ENCODE measurements at regions not wholly inside any gene's neighbourhood (a gene's known extent, or its start where the extent isn't known, plus 50 kb on each side); places are given as distances from the start of the nearest gene placed in this dataset.
A peak's percentile ranks its signal among the peaks of the same experiment; 100 is the strongest.
"Not testable (repeated sequence)": the region's sequence is repeated elsewhere in the genome, so short reads cannot be mapped to it uniquely, and the experiment has no call there.

DNA sequence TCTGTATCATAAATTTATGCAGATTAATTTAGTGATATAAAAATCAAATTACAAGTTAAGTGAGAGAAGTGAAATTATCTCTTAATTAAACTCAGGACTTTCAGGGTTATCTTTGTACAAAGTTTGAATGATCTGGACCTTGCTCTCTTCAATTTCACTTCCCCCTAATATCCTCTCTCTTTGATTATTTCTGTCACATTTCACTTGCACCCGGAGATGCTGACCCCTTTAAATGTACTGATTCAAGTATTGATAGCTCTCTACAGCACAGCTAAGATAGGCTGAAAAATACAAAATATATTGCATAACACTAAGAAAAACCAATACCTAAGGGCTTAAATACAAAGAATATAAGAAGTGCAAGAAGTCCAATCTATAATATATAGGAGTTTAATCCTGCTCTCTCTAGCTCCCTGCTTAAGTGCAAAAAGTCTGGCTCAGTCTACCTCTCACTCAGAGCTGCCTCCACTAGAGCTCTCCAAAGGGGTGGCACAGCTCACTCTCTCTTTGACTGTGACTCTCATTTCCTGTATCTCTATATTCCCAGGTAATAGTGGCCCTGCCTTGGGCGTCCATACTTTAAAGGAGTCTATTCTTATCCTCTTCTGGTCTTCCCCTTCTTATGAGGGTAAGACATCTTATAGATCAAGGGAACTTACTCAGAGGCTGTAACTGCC is 588.4 kb downstream of the RFPL4B start:
- DNase-seq = no peak

DNA sequence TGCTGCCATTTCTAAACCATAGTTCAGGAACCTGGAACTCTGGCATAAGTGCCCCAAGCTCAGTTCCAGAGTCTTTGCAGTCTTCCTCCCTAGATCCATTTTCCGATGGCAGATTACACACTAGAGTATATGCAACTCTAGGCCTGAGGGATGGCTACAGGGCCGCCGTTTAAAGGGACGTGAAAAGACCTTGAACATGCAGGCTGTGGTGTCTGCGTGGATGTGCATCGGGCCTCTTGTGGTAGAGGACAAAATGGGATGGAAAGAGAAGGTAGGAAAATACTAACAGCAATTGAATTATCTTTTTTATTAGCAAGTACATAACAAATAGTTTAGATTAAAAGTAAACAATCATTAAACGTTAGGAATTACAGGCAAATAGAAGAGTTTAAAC is 588.9 kb downstream of the RFPL4B start:
- no peak for DNase-seq

DNA sequence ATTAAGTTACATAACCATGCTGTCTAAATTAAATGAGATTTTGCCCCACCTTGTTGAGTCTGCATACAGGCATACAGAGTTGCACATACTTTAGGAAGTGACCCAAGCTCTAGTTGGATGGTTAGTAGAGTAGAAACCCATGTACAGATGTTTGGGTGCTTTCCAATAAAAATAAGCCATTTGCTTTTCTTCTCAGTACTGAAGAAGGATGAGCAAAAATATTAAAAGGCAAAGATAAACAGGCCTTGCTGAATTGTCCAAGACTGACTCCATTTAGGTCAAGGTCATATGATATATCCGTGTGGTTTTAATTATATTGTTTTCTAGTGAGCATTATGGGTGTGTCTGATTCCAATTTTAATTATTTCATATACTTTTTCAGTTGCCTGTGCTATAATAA is 589.4 kb downstream of the RFPL4B start:
- DNase-seq = no peak

DNA sequence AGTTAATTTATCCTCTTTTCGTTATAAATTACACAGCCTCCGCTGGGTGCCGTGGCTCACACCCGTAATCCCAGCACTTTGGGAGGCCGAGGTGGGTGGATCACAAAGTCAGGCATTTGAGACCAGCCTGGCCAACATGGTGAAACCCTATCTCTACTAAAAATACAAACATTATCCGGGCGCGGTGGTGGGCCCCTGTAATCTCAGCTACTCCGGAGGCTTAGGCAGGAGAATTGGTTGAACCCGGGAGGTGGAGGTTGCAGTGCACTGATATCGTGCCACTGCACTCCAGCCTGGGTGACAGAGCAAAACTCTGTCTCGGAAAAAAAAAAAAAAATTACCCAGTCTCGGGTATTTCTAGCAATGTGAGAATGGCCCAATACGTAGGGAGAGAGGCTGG is 590.6 kb downstream of the RFPL4B start:
- DNase-seq = not testable (repeated sequence)

DNA sequence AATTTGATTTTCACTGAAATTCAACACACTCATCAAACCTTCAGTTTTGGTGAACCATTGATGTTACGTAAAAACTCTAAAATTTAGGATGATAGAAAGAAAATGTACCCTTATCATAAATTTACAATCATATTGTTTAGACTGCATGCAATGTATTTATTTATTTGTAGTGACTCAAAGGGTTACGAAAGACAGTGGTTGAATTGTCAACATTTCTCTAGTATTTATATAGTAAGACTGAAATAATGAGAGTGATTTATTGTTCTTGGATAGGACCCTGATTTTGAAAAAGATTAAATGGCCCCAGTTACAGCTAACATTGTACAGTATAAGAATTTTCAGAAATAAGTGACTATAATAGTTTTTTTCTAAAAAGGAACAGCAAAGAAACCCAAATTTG is 591.5 kb downstream of the RFPL4B start:
- DNase-seq = no peak

DNA sequence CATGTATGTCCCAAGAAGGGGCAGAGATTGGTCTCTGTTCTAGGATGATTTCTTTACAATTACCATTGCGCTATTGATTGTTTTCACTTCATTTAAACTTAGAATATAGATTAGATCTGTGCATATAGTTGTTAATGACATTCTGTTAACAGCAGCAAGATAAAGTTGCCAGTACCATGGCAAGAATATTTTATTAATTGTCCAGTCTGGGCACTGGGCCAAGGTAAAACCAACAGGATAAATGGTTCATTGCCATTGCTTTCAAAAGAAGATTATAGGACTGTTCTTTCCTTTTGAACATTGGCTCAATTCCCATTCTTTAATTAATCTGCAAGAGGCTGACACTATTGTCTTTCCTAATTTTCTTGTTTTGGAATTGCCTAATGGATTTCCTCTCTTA is 592.4 kb downstream of the RFPL4B start:
- DNase-seq = no peak

DNA sequence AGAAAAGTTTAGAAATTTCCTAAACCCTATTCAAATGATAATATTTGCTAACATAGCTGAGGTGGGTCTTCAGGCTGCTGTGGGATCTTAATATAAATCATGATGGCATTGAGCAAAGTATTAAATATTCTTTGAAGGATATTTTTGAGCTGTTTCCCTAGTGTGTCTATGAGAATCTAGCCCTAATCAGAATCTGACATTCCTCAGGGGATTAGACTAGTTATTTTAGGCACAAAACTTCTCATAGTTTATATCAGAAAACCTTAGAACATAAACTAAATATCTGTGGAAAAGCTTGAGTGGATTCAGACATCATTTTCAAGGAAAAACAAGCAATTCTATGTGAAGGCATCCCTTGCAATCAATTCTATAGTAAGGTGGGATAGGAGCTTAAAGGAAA is 594.5 kb downstream of the RFPL4B start:
- DNase-seq = no peak

DNA sequence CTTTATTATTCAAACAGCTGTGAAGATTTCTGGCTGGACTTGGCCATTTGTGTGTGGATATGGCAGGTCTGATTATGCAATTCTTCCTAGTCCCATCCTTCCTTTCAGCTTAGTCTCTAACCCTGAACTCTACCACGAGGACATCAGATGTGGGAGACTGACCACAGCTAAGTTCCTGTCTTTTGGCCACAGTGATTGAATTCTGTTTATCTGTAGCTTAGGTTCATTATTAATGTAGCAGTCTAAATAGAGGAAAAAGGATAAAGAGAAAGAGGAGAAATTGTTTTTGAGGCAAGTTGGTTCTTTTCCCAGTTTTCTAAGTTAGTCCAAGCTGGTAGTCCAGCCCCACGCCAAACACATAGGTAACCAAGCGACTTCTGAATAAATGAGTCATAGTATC is 598.9 kb downstream of the RFPL4B start:
- no peak for DNase-seq

DNA sequence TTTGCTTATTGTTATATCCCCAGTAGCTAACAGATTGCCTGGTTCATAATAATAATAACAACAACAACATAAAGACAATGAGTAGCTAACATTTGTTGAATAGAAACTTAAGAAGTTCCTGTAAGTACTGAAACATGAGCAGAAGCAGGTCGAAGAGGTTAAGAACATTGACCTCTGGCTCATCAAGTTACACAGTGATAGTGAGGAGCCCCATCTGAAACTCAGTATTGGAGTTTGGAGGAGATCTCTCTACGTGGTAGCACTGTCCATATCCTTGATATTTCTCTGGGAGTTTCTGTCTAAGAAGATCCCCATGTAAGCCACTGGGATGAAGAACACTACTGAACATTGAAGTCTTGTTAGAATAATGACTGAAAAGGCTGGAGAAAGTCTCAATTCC is 600.4 kb downstream of the RFPL4B start:
- DNase-seq = no peak

DNA sequence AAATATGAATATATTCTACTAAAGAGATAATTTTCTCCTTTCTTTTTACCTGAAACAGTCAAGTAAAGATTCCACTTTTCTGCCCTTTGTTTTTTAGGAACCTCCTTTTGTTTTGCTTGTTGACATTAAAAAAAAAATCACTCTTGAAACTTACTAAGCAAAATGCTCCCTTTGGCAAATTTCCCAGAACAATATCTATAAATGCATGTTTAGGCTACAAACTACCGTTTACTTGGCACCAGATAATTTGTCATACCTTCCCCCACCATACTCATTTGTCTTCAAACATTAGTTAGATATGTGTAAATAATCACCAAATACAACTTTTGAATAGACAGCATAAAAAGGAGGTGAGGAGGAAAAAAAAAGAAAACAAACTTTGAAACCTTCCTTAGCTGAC is 604.7 kb downstream of the RFPL4B start:
- no peak for DNase-seq

DNA sequence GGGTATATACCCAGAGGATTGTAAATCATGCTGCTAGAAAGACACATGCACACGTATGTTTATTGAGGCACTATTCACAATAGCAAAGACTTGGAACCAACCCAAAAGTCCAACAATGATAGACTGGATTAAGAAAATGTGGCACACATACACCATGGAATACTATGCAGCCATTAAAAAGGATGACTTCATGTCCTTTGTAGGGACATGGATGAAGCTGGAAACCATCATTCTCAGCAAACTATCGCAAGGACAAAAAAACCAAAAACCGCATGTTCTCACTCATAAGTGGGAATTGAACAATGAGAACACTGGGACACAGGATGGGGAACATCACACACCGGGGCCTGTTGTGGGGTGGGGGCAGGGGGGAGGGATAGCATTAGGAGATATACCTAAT is 608.6 kb downstream of the RFPL4B start:
- not testable (repeated sequence) for DNase-seq

DNA sequence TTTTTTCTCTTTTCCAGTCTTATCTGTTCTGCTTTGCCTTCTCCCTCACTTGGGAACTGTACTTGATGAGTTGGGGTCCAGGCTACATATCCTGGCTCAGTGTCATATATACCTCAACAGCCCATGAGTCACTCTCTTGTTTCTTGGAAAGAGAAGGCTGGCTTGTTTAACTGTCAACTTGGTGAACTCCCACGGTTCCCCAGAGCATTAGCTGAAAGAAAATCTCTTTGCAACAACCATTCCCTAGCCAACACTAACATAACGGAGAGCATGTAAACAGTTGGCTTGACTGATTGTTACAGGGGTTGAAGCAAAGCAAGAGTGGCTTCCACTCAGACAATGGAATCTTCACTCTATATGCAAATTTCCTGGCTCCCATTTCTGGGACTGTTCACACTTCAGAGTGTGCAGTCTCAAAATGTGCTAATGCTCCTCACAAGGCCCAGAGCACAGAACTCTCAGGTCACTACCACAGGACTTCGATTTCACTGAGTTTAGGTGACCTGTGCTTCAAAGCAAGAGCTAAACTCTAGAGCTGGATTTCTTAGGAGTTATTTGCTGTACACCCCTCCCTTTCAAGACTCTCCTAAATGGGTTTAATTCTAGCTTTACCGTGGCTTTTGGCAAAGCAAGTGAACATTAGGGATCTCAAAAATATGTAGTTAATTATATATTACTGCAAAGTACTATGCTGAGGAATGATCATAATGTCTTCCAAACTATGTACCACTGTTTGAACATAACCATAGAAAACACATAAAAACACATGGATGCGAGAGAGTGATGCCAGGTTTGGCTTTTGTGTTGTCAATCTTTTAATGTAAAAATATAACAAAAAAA is 609.8 kb downstream of the RFPL4B start:
- peak; percentile 94 for DNase-seq

DNA sequence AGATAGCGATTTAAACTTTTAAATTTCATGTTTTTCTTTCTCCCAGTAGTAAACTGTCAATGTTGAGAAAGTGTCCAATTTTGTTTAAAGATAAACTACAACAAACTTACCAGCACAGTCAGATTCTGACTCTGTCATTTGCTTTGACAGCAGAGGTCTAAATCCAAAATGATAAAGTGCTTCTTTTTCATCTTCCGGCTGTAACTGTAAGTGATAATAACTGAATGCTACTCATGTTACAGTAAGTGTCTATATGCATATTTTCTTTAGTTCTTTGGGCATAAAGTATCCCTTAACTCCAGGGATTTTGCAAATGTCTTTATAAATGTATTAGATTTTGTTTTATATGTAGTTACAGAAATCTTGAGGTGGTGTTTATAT is 610.4 kb downstream of the RFPL4B start:
- no peak for DNase-seq

DNA sequence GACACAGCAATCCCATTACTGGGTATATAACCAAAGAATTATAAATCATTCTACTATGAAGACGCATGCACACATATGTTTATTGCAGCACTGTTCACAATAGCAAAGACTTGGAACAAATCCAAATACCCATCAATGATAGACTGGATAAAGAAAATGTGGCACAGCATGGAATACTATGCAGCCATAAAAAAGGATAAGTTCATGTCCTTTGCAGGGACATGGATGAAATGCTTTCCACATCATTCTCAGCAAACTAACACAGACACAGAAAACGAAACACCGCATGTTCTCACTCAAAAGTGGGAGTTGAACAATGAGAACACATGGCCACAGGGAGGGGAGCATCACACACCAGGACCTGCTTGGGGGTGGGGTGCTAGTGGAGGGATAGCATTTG is 613.0 kb downstream of the RFPL4B start:
- not testable (repeated sequence) for DNase-seq

DNA sequence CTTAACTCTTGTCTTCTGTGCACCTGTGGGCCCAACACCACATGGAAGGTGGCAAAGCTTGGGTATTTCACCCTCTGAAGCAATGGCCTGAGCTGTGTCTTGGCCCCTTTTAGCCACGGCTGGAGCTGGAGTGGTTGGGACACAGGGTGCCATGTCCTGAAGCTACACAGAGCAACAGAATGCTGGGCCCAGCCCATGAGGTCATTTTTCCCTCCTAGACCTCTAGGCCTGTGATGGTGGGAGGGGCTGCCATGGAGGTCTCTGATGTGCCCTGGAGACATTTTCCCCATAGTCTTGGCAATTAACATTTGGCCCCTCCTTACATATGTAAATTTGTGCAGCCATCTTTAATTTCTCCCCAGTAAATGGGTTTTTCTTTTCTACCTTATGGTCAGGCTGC is 620.8 kb downstream of the RFPL4B start:
- DNase-seq = no peak

DNA sequence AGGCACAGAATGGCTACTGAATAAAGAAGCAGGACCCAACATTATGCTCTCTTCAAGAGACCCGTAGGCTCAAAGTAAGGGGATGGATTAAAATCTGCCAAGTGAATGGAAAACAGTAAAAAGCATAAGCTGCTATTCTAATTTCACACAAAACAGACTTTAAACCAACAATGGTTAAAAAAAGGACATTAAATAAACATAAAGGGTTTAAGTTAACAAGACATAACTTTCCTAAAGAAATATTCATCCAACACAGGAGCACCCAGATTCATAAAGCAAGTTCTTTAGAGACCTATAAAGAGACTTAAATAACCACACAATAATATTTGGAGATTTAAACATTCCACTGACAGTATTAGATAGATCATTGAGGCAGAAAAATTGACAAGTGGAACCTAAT is 624.5 kb downstream of the RFPL4B start:
- DNase-seq = no peak

DNA sequence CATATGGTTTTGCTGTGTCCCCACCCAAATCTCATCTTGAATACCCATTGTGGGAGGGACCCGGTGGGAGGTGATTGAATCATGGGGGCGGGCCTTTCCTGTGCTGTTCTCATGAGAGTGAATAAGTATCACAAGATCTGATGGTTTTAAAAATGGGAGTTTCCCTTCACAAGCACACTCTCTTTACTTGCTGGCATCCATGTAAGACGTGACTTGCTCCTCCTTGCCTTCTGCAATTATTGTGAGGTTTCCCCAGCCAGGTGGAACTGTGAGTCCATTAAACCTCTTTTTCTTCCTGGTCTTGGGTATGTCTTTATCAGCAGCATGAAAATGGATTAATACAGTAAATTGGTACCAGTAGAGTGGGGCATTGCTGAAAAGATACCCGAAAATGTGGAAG is 627.8 kb downstream of the RFPL4B start:
- not testable (repeated sequence) for DNase-seq

DNA sequence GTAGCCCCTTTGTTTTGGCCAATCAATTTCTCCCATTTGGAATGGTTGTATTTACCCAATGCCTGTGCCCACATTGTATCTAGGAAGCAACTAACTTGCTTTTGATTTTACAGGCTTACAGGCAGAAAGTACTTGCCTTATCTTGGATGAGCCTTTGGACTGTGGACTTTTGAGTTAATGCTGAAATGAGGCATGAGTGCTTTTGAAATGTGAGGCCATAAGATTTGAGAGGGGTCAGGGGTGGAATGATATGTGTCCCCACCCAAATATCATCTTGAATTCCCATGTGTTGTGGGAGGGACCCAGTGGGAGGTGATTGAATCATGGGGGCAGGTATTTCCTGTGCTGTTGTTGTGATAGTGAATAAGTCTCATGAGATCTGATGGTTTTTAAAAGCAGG is 629.4 kb downstream of the RFPL4B start:
- DNase-seq = not testable (repeated sequence)

DNA sequence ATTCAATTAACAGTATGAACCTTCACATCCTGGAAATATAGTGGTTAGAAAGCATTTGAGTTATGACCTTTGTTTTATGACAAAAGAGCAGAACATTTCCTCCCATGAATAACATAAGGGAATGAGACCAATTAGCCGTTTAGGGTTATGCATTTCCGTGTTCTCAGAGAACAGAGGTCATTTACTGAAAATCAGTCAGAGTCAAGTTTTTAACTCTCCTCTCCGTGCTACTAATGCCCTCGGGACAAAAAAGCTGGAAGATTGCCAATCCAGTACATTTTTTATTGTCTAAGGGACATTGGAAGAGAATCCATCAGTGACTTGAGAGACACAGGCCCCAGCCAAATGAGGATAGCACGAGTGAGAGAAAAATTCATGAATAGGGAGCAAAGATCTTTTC is 632.7 kb downstream of the RFPL4B start:
- peak; percentile 54 for DNase-seq

DNA sequence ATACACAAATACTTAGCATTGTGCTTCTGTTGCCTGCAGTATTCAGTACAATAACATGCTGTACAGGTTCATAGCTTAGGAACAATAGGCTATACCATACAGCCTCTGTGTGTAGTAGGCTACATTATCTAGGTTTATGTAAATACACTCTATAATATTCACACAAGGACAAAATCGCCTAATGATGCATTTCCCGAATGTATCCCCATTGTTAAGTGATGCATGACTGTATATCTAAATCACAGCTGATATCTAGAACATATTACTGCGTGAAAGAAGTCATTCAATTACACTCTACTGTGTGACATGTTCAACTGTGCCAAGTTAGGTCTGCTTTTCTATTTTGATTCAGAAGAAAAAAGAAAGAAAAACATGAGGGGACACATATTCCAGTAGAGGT is 633.5 kb downstream of the RFPL4B start:
- no peak for DNase-seq

DNA sequence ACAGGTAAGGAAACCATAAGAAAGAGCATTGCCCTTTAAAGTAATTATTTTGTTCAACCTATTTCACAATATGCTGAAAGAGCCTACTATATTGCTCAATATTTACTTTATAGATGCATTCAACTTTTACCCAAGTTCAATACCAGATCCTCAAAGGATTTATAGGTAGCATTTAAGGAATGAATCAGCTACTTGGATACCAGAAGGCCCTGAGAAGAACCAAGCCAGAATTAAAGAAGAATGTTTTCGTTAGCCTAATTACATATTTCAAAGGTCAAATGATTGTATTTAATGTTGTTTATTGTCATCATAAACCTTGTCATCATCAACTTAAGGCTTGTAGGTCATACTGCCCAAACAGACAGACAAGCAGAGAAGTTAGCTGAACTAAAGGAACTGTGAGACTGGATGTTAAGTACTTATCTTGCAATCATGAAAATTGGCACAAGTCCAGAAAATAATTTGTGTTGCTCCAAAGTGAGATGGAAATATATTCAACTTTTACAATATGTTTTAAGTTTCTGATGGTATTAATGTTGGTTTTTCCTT is 636.7 kb downstream of the RFPL4B start:
- DNase-seq = peak; percentile 59

DNA sequence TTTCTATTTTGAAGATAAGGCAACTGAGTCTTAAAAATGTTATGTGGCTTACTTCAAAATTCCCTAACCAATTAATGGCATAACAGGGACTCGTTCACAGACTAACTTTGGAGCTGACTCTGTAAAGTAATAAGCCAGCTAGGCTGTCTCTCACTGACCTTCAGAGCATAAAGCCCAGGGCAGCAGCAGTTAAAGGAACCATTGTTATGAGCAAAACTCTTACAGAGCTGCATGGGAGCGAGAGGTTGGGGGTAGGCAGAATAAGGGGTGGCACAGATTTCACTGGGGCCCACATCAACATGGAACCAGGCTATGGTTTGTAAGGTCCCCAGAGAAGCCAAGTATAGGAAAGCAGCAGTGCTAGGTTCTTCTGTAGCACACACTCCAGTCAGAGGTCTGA is 637.8 kb downstream of the RFPL4B start:
- no peak for DNase-seq

DNA sequence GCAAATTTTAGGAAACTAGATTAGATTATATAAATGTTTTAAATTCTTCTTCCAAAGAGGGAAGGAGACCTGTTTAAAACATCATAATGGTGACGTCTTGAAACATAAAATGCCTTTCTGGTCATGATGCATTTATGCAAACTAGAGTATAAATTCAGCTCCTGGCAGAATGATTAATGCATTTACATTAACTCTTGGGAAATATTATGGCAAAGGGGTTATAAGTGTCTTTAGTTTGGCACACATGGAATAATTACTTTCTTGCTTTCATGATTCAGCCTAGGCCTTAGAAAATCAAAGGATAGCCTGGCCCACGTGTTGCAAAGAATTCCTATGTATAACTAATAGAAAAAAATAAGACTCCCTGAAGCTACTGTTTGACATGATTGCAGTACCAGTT is 639.2 kb downstream of the RFPL4B start:
- no peak for DNase-seq

DNA sequence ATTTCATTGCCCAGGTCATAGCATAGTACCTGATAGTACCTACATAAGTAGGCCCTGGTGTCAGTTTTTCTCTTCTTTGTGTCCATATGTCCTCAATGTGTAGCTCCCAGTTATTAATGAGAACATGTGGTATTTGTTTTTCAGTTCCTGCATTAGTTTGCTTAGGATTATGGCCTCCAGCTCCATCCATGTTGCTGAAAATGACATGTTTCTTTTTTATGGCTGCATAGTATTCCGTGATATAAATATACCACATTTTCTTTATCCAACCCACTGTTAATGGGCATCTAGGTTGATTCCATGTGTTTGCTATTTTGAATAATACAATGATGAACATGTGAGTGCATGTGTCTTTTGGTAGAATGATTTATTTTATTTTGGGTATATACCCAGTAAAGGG is 641.6 kb downstream of the RFPL4B start:
- DNase-seq = no peak

Measured in renal pelvis (tissue), 1 donor.